Occipital lobe (tissue), 1 donor: ENCODE measurements at regions not wholly inside any gene's neighbourhood (a gene's known extent, or its start where the extent isn't known, plus 50 kb on each side); places are given as distances from the start of the nearest gene placed in this dataset.
"Not testable (repeated sequence)": the region's sequence is repeated elsewhere in the genome, so short reads cannot be mapped to it uniquely, and the experiment has no call there.

Experiments
- DNase-seq: peaks from one replicate; lab custom pipeline; 2025; lab: John Stamatoyannopoulos, UW

DNA sequence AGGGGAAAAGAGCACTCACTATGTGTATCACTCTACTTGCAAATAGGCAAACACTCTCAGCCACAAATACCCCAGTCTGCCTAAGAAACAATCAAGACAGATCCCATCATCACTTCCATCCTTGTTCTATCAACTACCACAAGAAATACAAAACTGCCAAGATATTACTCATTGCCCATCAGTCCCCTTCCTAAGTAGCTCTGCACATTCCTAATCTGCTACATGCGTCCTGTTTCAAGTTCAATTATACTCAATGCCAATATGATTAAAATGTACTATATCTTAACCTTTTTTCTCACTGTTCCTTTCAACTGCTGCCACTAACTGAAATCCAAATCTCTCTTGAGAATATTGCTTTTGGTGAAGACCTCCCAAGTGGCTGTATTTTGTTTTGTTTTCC, 1688.4 kb downstream of the PLA2G4A start:
- no peak for DNase-seq

DNA sequence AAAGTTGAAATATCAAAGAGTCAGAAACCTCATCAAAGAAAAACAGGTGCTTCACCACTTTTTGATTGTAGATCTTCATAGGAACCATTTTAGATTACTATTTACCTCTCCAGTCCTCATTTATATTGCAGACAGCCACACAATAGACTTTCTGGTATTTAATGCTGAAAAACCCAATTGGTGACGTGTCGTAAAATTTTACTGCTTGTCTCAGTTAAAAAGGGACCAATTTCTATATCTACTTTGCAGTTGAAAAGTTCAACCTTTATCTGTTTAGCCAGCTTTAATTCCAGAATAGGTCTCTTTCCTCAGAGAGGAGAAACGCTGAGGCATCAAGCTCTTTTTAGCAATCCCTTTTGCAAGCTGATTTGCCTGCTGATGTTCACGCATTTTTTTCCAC, 1722.4 kb downstream of the PLA2G4A start:
- no peak for DNase-seq

GRCh38 chr1:188557053-188557452, 1728.3 kb downstream of the PLA2G4A start:
- no peak for DNase-seq

GRCh38 chr1:188582911-188583532, 1754.3 kb downstream of the PLA2G4A start:
- no peak for DNase-seq

DNA sequence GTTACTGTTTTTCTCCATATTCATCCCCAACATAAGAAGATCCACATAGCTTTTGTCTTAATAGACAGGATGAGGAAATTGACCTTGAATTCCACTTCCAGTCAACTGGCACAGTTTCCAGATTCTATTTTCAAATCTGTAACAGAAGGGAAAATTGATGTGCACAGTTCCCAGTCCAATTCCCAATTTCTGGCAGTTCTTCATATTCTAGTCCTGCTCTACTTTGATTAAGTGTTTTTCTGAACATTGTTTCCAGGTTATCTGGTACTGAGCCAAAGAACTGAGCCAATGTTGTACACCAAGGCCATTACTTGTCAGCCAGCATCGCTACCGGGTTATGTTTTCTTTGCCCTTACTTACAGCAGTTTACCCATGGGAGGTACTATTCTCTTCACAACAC, 1755.4 kb downstream of the PLA2G4A start:
- no peak for DNase-seq

GRCh38 chr1:188590641-188591040, 1761.9 kb downstream of the PLA2G4A start:
- no peak for DNase-seq

DNA sequence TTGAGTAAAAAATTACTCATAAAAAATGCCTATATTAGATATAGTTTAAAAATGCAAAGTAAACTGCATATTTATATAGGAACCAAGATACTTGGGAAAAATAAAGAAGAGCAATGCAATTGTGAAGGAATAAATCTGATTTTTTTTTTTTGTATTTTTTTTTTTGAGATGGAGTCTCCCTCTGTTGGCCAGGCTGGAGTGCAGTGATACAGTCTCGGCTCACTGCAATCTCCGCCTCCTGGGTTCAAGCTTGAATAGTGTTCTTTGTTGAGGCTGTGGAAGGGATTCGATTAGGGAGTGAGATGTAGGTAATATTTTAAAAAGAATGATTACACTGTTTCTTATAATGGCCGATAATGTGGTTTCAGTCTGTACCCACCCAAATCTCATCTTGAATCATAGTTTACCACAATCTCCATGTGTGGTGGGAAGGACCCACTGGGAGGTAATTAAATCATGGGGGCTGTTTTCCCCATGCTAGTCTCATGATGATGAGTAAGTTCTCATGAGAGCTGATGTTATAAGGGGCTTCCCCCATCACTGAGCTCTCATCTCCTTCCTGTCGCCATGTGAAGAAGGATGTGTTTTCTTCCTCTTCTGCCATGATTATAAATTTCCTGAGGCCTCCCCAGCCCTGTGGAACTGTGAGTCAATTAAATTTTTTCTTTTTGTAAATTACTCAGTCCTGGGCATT, 1765.9 kb downstream of the PLA2G4A start:
- DNase-seq, result no peak

- DNase-seq, result no peak
Observed at GRCh38 chr1:188599313-188599712, 1770.6 kb downstream of the PLA2G4A start.

GRCh38 chr1:188611432-188611831, 1782.7 kb downstream of the PLA2G4A start:
- no peak for DNase-seq

GRCh38 chr1:188615321-188615720, 1786.6 kb downstream of the PLA2G4A start:
- no peak for DNase-seq

GRCh38 chr1:188620236-188620635, 1791.5 kb downstream of the PLA2G4A start:
- DNase-seq, result no peak

DNA sequence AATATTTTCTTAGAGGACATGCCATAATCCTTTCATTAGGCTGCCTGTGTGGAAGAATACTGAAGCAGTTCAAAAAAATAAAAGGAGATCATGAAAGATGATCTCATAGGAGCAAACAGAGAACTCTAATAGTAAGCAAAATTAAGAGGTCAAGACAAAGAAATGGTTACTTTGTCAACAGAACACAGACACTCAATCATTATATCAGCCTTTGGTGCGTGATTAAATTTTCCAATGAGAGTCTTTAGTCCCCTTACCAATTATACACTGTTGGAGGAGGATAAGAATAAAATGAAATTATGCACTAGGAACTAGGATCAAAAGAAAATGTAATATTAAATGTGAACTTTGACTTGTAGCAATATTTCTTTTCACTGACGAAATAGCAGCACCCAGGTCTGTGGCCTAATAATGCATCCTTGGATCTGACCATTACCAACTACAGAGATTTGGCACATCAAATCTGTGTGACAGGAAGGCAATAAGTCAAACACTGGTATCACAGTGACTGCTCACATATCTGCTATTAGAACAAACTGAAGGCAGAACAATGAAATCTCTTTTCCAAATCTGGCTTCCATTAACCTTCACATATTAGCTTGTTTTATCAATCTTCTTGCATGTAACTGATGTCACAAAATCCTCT, 1812.9 kb downstream of the PLA2G4A start:
- no peak for DNase-seq

DNA sequence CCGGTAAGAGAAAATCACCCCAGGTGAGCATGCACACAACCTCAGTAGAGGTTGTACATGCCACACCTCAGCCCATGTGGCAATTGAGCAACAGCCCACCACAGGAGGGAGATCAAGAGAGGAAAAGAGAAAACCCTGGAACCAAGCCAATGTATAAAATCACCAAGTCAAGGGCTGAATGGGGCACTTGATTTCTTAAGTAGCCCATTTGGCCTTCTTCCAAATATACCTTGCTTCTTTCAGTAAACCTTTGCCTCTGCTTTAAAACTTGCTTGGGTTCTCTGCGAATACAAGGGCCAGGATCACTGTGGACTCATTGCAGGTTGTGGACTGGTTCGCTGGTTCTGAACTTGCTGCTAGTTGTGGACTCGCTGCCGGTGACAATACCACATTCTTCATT, 1814.0 kb downstream of the PLA2G4A start:
- DNase-seq, result no peak

GRCh38 chr1:188652678-188653077, 1823.9 kb downstream of the PLA2G4A start:
- DNase-seq, result no peak

GRCh38 chr1:188655966-188656365, 1821.7 kb downstream of the BRINP3 start:
- not testable (repeated sequence) for DNase-seq

GRCh38 chr1:188660572-188660971, 1817.1 kb downstream of the BRINP3 start:
- no peak for DNase-seq

DNA sequence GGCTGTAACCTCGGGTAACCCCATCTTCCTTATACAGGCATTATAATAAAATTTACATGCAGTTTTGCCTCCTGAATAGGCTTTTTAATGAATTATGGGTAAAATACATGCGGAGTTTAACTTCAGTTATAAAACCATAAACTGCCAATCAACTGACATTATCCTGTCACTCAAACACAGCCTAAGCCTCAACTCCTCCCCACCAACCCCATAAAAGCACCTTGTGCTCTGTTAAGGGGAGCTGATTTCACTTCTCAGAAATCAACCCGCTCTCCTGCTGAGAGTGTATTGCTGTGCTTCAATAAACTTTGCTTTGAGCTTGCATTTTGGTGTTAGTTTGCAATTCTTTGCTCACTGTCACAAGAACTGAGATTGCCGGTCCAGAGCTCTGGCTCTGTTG, 1812.2 kb downstream of the BRINP3 start:
- DNase-seq, result no peak

DNA sequence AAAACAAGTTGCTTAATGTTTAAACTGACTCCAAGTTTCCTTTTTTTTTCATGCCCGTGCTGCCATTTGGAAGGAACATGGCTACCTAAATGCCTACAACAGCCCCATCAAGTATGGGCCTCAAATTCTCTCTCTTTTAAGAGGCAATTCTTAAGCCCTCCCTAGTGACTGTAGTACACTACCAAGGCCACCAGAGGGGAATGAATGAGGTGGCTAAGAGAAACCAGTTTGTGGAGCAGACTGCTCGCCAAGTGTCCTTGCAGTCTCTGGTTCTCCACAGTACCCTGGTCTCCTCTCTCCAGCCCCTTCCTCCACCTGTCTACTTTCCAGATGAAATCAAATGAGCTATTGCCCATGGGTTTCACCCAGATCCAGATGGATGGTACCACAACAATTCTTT, 1809.6 kb downstream of the BRINP3 start:
- no peak for DNase-seq

- DNase-seq, result no peak
Observed at GRCh38 chr1:188669728-188670382, 1807.8 kb downstream of the BRINP3 start.

DNA sequence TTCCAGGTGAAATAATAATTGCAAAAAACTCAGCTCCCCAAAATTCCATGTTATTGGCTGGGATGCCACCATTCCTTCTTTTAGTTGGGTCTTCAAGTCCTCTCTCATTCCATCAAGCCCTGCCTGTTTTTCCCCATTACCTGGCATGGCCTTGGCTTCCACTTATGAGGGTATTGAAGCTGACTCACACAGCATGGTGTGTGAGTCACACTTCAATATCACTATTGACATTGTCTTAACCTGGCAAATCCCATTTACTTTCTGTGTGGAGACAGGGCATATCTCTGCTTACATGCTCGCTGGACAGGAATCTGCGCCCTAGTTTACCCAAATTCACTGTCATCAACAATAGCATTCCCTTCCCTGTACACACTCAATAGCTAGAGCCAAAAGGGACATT, 1806.8 kb downstream of the BRINP3 start:
- DNase-seq, result no peak

DNA sequence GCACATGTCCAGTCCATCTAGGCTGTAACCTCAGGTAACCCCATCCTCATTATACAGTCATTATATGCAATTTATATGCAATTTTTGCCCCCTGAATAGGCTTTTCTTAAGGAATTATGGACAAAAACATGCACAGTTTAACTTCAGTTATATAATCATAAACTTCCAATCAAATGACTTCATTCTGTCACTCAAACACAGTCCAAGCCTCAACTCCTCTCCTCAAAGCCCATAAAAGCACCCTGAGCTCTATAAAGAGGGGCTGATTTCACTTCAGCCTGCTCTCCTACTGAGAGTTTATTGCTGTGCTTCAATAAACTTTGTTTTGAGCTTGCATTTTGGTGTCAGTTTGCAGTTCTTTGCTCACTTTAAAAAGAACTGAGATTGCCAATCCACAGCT, 1805.5 kb downstream of the BRINP3 start:
- no peak for DNase-seq

- DNase-seq, result no peak
Observed at GRCh38 chr1:188689542-188689941, 1788.1 kb downstream of the BRINP3 start.
